K562 (cell line): ENCODE measurements at regions not wholly inside any gene's neighbourhood (a gene's known extent, or its start where the extent isn't known, plus 50 kb on each side); places are given as distances from the start of the nearest gene placed in this dataset.
A peak's percentile ranks its signal among the peaks of the same experiment; 100 is the strongest.

ENCODE experiments used
- BRF2 ChIP-seq: IDR thresholded peaks from 3 replicates; pipeline ENCODE4 v1.6.1; 2011; ENCODE audit warnings: borderline replicate concordance, mild to moderate bottlenecking; ENCODE audit not compliant: insufficient read length, insufficient read depth
- CEBPZ ChIP-seq: fragments of 150-350 bp; IDR thresholded peaks from 2 replicates; pipeline ENCODE4 v1.6.1; 2014; ENCODE audit warnings: low read depth, mild to moderate bottlenecking, low read length, borderline replicate concordance
- GABPB2 ChIP-seq: fragments of 250-450 bp; sonication (Bioruptor Pico); conservative IDR thresholded peaks from 2 replicates; pipeline ENCODE4 v1.5.1; 2021; ENCODE audit warnings: mild to moderate bottlenecking
- GATA2 ChIP-seq: sonication (generic); formaldehyde crosslinking; IDR thresholded peaks from 2 replicates; pipeline ENCODE4 v1.4.0; 2020; ENCODE audit warnings: mild to moderate bottlenecking, missing genetic modification reagents
- NR1H2 ChIP-seq: sonication (generic); formaldehyde crosslinking; IDR thresholded peaks from 2 replicates; pipeline ENCODE4 v1.4.0; 2020; ENCODE audit warnings: mild to moderate bottlenecking, missing genetic modification reagents
- POLR2B ChIP-seq: fragments of 450-650 bp; IDR thresholded peaks from 2 replicates; pipeline ENCODE4 v1.6.1; 2018; ENCODE audit warnings: low read depth; ENCODE audit not compliant: partially characterized antibody
- POLR2G ChIP-seq: fragments of 200-400 bp; formaldehyde crosslinking; IDR thresholded peaks from 2 replicates; pipeline ENCODE4 v1.6.1; 2017; ENCODE audit warnings: low read depth, mild to moderate bottlenecking, antibody characterized with exemption, low read length, moderate library complexity
- RBM22 ChIP-seq: fragments of 200-400 bp; formaldehyde crosslinking; IDR thresholded peaks from 2 replicates; pipeline ENCODE4 v1.6.1; 2018; ENCODE audit warnings: low read length, low read depth; ENCODE audit not compliant: poor library complexity, severe bottlenecking
- SIN3B ChIP-seq: fragments of 450-650 bp; IDR thresholded peaks from 2 replicates; pipeline ENCODE4 v1.6.1; 2017; ENCODE audit warnings: low read depth, mild to moderate bottlenecking, moderate library complexity
- SRSF7 ChIP-seq: fragments of 200-400 bp; formaldehyde crosslinking; optimal IDR thresholded peaks from 2 replicates; pipeline ENCODE3; 2017; ENCODE audit warnings: mild to moderate bottlenecking, low read depth, low read length
- TAF1 ChIP-seq: IDR thresholded peaks from 2 replicates; pipeline ENCODE4 v1.6.1; 2011; ENCODE audit warnings: mild to moderate bottlenecking, low read length, moderate library complexity; ENCODE audit not compliant: insufficient read depth, control insufficient read depth, severe bottlenecking; ENCODE audit errors: extremely low read depth
- TCFL5 ChIP-seq: fragments of 250-450 bp; sonication (Bioruptor Pico); conservative IDR thresholded peaks from 2 replicates; pipeline ENCODE4 v1.6.1; 2021; ENCODE audit warnings: mild to moderate bottlenecking, moderate library complexity, matching md5 sums
- TEAD4 ChIP-seq, 2 experiments: sonication (generic) in 1 of 2; formaldehyde crosslinking in 1 of 2; IDR thresholded peaks; 2 replicates each; pipeline versions ENCODE4 v1.6.1 to v1.8.0; 2012 to 2022; ENCODE audit warnings: borderline replicate concordance in 1 of 2, inconsistent platforms in 1 of 2, low read length in 1 of 2, mild to moderate bottlenecking in 1 of 2, missing genetic modification reagents in 1 of 2
- TRIM28 ChIP-seq: fragments of 450-650 bp; IDR thresholded peaks from 2 replicates; pipeline ENCODE4 v1.6.1; 2017
- ZNF280B ChIP-seq: fragments of 250-450 bp; sonication (Bioruptor Pico); IDR thresholded peaks from 2 replicates; pipeline ENCODE4 v1.5.1; 2021; ENCODE audit warnings: mild to moderate bottlenecking
- ZNF324 ChIP-seq: fragments of 250-450 bp; sonication (Bioruptor Pico); IDR thresholded peaks from 2 replicates; pipeline ENCODE4 v1.4.0; 2020; ENCODE audit warnings: mild to moderate bottlenecking
- ZNF41 ChIP-seq: fragments of 250-450 bp; sonication (Bioruptor Pico); conservative IDR thresholded peaks from 2 replicates; pipeline ENCODE4 v1.4.0; 2020; ENCODE audit warnings: mild to moderate bottlenecking
- ZNF445 ChIP-seq: fragments of 250-450 bp; sonication (Bioruptor Pico); IDR thresholded peaks from 2 replicates; pipeline ENCODE4 v1.4.0; 2020; ENCODE audit warnings: low read depth, mild to moderate bottlenecking, moderate library complexity
- ZNF511 ChIP-seq: sonication (generic); formaldehyde crosslinking; IDR thresholded peaks from 2 replicates; pipeline ENCODE4 v1.8.0; 2022; ENCODE audit warnings: mild to moderate bottlenecking, missing genetic modification reagents

GRCh38 chr16:85286951-85287814, 174.9 kb upstream of the CIBAR2 start (continued):
- TF ChIP-seq CEBPZ (no peak), GABPB2 (no peak), RBM22 (no peak), BRF2 (no peak), TCFL5 (no peak), GATA2 (peak; percentile 79), SIN3B (no peak), TRIM28 (no peak), ZNF324 (CRISPR knock-in tag) (no peak), TEAD4 (IDR thresholded peaks at IDR 0.05; ENCODE audit: low read length) (peak; percentile 42; the same call in 1 of the 2 replicates), TEAD4 (CRISPR knock-in tag; IDR thresholded peaks at IDR 0.05; ENCODE audit: borderline replicate concordance) (no peak), ZNF445 (CRISPR knock-in tag) (no peak), POLR2G (no peak; the same call in 1 of the 2 replicates), SRSF7 (no peak), NR1H2 (CRISPR knock-in tag) (no peak), ZNF511 (CRISPR knock-in tag) (no peak), POLR2B (no peak), ZNF280B (CRISPR knock-in tag) (no peak), ZNF41 (CRISPR knock-in tag) (no peak), TAF1 (no peak)
